HG03103 (cell line): ENCODE measurements at regions not wholly inside any gene's neighbourhood (a gene's known extent, or its start where the extent isn't known, plus 50 kb on each side); places are given as distances from the start of the nearest gene placed in this dataset.

Source experiments
- ATAC-seq: cut with Tn5 transposase; IDR thresholded peaks from one replicate; pipeline ENCODE4 v1.9.1; 2021; ENCODE audit warnings: low read depth; ENCODE audit not compliant: unreplicated experiment

DNA sequence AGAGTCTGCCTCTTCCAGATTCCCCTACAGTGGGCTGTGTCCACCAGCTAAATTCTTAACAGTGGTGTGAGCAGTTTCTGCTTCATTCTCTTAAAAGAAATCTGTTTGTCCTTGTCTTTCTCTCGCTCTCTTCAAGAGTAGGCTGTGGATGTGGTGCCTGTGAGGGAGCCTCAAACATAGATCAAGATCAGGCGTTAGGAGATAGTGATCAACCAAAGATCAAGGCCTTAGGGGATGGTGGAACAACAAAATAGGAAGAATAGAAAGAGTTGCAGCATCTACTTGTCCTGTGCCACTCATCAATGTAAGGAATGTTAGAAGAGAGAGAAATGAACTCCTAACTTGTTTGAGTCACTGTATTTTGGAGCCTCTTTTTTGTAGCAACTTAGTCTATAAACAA, 144.2 kb downstream of the AASDH start:
- ATAC-seq, result no peak

DNA sequence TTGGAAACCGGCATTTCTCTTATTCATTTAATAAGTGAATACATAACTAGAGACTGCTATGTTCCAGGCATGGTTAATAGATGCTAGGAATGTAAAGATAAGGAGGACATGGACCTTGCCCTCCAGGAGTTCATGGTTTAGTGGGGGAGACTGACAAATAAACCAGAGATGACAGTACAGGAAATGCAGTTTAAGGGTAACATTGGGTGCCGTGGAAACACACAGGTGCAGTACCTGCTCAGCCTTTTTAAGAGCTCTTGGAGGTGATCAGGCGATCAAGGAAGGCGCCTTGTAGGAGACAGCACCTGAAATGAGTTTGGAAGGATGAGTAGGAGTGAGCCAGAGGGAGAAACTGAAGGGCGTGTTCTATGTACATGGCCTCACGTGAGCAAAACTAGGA, 145.8 kb downstream of the AASDH start:
- ATAC-seq, result no peak

DNA sequence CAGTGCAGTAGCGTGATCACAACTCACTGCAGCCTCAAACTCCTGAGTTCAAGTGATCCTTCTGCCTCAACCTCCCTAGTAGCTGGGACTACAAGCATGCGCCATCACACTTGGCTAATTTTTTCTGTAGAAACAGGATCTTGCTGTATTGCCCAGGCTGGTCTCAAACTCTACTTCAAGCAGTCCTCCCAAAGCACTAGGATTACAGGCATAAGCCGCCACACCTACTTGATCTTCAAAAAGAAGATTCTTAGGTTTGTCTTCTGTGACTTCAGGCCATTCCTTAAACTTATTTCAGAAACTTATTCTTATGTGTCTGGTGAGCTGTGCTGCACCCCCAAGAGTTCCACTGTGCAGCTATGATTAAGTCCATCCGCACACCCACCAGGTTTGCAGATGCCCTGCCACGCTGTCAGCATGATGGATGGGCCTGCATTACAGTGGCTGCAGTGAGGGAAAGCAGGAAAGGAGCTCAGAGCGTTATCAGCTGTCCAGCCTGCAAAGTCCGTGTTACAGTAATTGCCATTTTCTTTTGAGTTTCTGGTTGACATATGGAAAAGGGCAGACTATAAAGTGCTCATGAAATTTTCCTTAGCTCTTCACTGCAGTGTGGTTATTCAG, 146.6 kb downstream of the AASDH start:
- no peak for ATAC-seq

DNA sequence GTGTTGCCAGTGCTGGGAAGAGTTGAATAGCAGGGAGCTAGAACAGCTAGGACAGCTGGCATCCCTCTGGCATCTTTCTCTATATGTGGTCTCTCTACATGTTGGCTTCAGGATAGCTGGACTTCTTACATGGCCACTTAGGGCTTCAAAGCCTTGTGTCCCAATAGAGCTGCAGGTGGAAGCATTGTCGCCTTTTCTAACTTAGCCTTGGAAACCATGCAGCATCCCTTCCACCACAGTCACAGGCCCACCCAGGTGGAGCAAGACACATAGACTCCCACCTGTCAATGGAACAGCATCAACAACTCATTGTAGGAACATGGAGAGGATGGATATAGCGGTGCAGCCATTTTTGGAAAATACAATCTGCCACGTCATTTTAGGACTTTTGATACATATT, 149.0 kb downstream of the AASDH start:
- ATAC-seq, result no peak

DNA sequence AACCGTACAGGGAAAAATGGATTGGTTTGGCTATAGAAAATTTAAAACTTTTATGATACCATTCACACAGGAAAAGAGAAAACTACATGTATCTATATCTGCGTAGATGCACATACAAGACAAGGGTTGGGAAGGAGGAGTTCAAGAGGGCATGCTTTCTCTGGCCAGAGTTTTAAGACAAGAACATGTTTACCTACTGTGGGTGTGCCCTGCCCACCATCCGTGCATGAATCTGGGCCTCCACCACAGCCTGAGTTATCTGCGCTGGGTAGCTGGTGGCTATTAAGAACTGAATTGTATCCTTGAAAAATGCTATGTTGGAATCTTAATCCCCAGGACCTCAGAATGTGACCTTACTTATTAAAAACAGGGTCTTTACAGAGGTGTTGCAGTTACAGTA, 151.6 kb downstream of the AASDH start:
- ATAC-seq, result no peak

DNA sequence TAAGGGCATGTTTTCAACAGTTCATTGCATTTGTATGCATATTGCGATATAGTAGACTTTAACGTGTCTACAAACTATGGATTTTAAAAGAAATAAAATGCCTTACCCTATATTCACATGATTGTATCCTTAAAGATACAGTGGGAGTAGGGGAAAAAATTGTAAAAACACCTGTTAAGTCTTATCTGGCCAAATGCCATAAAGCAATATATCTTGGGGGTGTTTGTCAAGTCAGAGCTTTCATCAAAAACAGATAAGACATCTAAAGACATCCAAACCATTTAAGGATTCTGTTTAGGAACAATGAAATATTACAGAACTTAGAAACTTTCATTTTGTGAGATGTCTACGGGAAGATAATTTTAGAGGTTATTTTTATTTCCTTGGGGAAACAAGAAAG, 152.3 kb downstream of the AASDH start:
- ATAC-seq, result no peak

DNA sequence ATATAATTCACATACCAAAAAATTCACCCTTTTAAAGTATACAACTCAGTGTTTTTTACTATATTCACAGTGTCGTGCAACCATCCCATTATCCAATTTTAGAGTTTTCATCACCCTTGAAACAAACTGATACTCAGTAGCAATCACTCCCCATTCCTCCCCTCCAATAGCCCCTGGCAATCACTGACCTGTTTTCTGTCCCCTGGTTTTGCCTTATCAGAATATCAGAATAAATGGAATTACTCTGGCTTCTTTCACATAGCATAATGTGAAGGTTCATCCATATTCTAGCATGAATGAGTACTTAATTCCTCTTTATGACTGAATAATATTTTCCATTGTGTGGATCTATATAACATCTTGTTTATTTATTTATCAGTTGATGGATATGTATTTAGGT, 153.2 kb downstream of the AASDH start:
- no peak for ATAC-seq

DNA sequence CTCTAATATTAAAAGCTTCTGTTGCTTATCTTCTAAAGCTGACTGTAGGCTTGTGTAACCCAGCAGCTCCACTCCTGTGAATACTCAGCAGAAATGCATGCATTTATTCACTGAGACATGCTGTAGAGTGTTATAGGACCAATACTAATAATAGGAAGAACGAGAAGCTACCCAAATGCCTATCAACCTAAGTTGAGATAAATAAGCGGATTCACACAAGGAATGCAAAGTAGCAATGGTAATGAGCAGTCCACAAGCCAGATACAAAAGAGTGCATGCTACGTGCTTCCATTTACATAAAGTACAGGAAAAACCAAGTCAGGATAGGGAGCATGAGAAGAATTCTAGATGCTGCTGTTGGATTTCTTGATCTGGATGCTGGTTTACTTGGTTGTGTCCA, 155.9 kb downstream of the AASDH start:
- ATAC-seq, result no peak

DNA sequence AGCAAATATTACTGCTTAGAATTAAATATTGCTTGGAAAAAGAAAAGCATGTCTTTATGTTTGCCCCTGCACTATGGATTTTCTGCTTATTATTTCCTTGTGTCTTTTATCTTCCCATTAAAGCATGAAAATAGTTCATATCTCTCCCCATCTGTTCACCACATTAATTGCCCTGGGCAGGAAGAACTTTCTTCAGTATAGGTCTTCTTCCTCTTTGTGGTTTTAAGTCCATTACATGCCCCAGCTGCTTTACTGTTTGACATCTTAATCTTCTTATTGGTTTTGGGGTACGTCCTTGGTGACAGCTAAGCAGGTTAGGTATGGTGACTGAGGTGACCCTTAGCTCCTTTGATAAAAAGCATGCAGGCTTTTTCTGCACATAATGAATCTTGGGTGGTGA, 157.3 kb downstream of the AASDH start:
- no peak for ATAC-seq

DNA sequence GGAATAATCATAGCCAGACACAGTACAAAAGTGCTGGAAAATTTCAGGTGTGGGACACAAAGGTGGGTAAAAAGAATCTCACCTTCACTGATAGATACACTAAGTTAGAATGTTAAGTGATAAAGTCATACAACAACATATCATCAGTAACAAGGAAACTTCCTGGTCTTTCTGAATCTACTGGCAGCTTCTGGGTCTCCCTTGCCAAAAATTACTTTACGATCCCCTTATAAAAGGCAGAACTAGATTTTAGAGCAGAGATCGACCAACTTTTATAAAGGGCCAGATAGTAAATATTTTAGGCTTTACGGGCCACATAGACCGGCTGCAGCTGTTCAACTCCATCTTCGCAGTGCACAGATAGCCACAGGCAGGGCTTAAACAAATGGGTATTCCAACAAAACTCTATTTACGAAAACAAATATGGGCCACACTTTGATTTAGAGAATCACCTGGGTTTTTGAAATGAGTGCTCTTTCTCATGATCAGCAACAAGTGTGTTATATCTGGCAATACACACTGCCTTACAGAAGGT, 159.9 kb downstream of the AASDH start:
- ATAC-seq, result no peak

DNA sequence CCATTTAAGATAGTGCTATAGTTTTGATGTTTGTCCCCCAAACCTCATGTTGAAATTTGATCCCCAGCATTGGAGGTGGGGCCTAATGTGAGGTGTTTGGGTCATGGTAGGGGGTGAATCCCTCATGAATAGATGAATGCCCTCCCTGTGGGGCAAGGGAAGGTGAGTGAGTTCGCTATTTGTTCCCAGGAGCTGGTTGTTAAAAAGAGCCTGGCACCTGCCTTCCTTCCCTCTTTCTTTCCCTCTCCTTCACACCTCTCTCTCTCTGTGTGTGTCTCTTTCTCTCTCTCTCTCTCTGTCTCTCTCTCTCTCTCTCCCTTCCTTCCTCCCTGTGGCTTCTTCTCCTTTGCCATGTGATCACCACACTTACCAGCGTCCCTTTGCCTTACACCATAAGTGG, 160.7 kb downstream of the AASDH start:
- ATAC-seq, result no peak

DNA sequence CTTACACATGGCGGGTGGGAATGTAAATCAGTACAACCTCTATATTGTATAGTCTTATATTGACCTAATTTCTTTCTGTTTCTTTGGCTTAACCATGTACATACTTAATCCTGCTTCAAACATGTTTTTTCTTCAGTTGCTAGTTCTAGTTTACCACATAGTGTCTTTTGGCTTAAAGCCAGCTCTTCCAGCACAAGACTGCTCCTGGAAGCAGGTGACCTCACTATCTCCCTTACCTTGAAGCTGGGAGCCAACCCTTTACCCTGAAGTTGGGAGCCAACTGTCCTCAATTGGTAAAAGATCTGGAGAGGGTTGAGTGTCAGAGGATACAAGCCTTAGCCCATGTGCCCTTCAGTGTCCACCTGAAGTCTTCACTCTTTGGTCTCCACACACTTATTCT, 162.7 kb downstream of the AASDH start:
- no peak for ATAC-seq

DNA sequence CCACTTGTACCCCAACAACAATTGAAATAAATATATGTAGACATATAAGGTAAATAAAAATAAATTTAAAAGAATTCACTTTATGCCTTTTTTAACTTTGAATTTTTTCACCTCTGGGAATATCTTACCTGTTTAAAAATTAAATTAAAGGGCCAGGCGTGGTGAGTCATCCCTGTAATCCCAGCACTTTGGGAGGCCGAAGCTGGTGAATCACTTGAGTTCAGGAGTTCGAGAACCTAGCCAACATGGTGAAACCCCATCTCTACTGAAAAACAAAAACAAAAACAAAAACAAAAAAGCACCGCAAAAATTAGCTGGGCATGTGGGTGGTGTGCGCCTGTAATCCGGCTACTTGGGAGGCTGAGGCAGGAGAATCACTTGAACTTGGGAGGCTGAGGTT, 164.8 kb downstream of the AASDH start:
- no peak for ATAC-seq

DNA sequence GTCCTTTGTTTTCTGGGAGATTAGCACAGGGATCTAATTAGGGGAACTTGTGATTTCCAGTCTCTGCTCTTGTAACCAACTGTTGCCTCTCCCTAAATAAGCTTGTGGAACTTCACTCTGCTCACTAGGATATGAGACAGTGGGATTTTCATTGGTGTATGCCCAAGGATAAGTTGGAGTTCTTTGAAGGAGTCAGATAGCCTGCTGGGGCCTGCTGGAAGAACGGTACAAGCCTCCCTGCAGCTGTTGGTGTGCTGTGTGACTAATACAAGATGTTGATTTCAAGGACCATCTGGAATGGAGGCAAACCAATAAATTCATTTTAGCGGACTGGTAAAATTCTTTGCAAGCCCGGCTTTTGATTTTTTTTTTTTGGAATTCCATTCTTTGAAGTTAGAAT, 167.0 kb downstream of the AASDH start:
- ATAC-seq, result no peak

DNA sequence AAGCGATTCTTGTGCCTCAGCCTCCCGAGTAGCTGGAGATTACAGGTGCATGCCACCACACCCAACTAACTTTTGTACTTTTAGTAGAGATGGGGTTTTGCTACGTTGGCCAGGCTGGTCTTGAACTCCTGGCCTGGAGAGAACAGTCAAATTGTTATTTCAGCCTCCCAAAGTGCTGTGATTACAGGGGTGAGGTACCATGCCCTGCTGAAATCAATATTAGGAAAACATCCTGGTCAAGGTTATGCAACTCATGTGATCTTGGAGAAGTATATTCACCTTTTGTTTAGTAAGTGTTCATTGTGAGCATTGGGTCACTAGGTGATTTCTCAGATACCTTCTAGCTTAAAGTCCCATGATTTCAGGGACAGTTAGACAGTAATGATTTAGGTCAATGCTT, 167.8 kb downstream of the AASDH start:
- no peak for ATAC-seq

DNA sequence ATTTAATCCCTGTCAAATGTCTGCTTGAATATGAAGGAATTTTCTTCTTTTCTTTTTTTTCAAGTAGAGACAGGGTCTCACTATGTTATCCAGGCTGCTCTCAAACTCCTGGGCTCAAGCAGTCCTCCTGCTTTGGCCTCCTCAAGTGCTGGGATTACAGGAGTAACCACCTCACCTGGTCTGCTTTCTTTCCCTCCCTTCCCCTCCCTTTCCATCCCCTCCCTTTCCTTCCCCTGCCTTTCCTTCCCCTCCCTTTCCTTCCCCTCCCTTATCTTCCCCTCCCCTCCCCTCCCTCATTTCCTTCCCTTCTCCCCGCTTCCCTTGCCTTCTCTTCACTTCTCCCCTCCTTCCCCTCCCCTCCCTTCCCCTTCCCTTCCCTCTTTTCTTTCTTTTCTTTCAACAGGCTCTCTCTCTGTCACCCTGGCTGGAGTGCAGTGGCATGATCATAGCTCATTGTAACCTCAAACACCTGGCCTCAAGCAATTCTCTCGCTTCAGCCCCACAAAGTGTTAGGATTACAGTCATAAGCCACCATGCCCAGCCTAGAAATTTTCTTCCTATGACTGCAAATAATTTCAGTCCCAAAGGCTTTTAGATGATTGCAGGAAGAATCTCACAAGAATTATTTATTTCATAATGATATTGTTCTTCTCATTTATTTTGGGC, 168.9 kb downstream of the AASDH start:
- no peak for ATAC-seq

DNA sequence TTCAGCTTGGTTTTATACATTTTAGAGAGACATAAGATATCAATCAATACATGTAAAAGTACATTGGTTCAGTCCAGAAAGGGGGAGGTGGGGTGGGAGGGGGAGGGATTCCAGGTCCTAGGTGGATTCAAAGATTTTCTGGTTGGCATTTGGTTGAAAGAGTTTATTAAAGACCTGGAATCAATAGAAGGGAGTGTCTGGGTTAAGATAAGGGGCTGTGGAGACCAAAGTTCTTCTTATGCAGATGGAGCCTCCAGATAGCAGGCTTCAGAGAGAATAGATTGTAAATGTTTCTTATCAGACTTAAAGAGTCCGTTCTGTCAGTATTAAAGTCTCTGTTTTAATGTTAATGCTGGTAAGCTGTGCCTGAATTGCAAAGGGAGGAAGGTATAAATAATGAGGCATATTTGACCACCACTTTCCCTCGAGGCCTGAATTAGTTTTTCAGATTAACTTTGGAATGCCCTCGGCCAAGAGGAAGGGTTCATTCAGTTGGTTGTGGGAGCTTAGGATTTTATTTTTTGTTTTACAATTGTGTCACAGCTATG, 169.9 kb downstream of the AASDH start:
- ATAC-seq, result no peak

DNA sequence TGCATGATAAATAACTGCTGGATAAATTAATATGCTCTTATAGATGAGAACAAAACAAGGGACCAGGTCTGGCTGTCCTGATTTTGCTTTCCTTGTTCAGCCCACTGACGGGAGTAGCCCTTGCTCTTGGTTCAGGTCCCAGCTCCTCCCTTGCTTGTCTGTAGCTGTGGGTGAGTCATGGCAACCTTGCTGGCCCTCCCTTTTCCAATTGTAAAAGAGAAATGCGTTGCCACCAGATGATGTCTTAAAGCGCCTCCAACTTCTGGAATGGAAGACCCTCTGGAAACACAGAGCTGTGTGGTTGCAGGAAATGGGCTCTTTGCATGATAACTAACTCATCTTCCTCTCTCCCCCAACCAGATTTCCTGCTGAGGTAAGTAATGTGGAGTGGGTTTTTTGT, 171.4 kb downstream of the AASDH start:
- no peak for ATAC-seq

DNA sequence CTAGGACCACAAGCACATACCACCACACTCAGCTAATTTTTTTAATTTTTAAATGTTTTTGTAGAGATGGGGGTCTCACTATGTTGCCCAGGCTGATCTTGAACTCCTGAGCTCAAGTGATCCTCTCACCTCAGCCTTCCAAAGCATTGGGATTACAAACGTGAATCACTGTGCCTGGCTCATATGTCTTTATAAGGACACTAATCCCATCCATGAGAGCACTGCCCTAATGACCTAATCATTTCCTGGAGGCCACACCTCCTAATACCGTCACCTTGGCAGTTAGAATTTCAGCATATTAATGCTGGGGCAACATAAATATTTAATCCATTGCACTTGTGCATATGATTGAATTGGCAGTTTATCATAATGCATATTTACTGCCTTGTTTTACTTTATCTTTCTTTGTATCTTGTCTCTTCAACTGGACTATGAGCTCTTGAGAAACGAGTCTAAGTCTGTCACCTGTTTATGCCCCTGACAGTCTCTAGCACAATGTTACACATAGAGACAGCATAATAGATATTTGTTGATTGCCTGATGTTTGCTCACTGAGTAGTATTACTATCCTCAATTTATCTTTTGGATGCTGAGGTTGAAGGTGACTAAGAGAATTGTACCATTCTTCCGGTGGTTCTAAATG, 172.0 kb downstream of the AASDH start:
- ATAC-seq, result no peak

DNA sequence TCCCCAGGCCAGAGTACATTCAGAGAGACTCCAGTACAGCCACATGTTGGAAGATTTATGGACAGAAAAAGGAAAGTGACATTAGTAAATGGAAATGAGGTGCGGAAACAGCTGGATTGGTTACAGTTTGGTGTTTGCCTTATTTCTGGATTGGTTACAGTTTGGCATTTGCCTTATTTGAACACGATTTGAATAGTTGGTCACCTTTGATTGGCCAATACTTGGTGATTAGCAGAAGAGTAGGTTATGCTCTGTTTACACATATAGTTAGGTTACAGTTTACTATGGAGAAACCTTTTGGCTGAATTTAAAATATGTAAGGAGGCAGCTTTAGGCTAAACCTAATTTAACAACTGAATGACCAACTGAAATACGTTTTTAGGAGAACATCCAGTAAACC, 173.7 kb downstream of the AASDH start:
- no peak for ATAC-seq

DNA sequence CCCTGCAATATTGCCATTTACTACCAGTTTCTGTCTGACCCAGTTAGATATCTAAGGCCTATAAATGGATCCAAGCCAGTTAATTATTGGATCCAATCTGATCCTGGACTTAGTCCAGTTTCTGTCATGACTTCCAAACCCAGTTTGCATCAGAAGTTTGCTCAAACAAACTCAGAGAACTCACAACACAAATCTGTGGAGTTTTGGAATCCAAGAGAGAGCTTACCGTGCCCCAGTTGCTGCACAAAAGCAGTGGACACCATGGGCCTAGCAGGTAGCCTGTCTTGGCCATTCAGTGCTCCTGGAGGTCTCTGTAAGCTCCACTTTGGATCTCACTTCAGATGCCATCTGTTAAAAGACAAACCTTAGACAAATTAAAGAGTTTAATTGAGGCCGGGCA, 174.5 kb downstream of the AASDH start:
- ATAC-seq, result no peak

DNA sequence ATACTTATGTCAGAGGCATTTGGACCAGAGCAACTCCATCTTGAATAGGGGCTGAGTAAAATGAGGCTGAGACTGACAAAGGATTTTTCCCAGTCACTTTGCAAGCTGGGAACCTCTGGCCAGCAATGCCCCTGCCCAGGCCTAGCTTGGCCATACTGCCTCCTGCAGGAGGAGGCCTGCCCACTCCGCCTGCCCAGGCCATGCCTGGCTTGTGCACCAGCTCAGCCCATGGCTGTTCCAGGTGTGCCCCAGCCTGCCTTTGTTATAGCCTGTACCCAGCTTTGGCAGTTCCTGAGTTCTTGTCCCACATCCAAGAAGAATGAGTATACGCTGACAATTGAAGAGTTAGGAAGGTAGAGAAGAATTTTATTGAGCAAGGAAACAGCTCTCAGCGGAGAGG, 176.1 kb downstream of the AASDH start:
- ATAC-seq, result no peak
